Inferior parietal cortex (tissue), 1 donor: ENCODE measurements at regions not wholly inside any gene's neighbourhood (a gene's known extent, or its start where the extent isn't known, plus 50 kb on each side); places are given as distances from the start of the nearest gene placed in this dataset.

Experiments
- DNase-seq: peaks from one replicate; pipeline ENCODE4 v3.0.0-alpha.2; 2016; ENCODE audit errors: extremely low spot score

DNA sequence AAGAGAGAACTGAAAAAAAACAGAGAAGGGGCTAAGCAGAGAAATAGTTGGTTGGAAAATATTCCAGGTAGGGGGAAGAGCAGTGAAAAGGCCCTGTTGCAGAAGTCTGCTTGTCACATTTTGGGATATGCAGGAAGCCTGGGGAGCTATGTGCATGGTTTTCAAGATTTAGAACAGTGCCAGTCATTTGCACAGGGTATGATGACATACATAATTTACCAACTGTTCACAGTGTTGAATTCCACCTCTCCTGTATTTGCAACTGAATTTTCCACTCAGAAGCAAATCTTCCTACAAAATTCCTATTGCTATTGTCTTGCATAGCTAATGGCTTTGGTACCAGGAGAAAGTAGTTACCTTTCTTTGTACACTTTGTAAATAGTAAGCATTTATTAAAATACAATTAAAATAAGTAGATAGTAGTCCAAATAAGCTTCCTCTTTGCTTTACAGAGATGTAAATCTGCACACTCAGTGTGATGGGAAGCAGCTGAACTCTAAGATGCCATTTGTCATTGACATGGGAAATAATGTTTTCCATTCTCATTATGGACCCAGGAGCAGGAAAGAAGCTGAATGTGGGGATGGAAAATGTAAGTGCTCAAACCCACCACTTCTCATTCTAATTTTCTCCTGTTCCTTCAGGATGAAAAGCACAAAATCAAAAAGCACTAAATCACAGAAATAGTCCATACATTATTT lies 177.4 kb downstream of the BTG1 start:
- DNase-seq, result no peak

DNA sequence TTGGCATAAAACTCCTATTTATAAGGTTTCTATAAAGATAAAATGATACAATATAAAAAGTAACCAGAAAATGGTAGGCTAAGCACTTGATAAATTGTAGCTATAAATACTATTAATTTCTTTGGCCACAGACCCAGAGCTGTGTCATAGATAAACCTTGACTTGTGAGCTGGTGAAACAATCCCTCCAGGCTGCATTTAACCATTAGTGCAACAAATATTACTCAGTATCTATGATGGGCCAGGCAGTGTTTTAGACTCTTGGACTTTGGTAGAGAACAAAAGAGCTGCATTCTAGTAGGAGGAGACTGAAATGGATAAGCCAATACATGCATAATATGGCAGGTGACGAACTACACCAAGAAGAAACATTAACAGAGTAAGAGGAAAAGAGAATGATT lies 178.1 kb downstream of the BTG1 start:
- no peak for DNase-seq

GRCh38 chr12:91965781-91966180 lies 179.9 kb downstream of the BTG1 start:
- no peak for DNase-seq

DNA sequence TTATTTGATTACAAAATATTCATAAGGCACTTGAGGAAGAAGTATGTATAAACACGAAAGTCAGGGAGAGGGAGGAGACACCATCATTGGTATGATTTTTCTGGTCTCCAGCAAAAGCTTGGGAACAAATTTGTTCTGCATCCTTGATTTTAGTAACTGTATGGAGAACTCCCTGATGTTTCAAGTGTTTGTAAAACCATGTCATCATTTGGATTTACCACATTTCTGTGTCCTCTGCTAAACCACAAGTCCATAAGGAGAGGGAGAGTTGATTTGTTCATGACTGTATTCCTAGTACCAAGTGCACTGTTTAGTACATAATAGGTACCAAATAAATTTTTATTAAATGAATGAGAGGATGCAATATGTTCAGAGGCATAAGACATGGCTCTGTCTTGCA lies 181.1 kb downstream of the BTG1 start:
- no peak for DNase-seq

DNA sequence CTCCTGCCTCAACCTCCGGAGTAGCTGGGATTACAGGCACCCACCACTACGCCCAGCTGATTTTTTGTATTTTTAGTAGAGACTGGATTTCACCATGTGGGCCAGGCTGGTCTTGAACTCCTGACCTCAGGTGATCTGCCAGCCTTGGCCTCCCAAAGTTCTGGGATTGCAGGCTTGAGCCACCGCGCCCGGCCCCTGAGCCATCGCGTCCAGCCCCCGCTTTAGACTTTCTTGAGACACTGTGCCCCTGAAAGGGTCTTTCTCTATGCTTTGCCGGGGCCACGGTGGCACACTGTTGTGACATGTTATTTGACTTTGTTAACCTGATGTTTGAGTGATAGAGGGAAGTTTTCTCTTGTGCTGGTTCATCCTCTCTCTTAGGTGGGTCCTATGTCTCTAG lies 186.4 kb downstream of the BTG1 start:
- no peak for DNase-seq

- DNase-seq, result no peak
Observed at GRCh38 chr12:91958816-91959215, 186.8 kb downstream of the BTG1 start.

DNA sequence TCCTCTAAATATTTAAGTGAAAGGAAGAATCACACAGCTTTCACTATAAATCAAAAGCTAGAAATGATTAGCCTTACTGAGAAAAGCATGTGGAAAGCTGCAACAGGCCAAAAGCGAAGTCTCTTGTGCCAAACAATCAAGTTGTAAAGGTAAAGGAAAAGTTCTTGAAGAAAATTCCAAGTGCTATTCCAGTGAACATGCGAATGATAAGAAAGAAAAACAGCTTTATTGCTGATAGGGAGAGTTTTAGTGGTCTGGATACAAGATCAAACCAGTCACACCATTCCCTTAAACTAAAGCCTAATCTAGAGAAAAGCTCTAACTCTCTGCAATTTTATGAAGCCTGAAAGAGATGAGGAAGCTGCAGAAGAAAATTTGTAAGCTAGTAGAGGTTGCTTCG lies 190.9 kb downstream of the BTG1 start:
- DNase-seq, result no peak

DNA sequence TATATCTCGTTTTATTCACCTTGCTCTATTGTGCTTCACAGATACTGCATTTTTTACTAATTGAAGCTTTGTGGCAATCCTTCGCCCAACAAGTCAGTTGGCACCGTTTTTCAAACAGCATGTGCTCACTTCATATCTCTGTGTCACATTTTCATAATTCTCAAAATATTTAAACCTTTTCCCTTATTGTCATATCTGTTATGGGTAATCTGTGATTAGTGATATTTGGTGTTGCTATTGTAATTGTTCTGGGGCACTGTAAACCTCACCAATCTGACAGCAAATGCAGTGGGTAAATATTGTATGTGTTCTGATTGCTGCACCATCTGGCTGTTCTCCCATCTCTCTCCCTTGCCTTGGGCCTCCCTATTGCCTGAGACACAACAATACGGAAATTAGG lies 191.3 kb downstream of the BTG1 start:
- no peak for DNase-seq

- DNase-seq, result no peak
Observed at GRCh38 chr12:91952916-91953315, 192.7 kb downstream of the BTG1 start.

DNA sequence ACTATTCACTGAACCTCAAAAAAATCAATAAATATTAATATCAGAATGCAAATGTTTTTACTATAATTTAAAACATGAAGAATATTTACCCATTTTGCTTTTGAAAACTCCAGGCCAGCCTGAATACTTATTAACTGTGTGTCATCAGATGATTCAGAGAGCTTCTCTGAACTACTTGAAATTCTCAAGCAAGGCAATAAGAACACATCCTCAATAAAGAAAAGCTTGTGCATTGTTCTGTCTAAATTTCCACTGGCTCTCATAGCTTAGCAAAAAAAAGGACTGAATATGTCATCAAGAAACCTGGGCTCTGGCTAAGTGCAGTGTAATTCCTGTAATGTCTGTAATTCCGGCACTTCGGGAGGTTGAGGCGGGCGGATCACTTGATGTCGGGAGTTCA lies 194.1 kb downstream of the BTG1 start:
- DNase-seq, result no peak

- no peak for DNase-seq
Observed at GRCh38 chr12:91948504-91948903, 197.1 kb downstream of the BTG1 start.

GRCh38 chr12:91947459-91947858 lies 198.2 kb downstream of the BTG1 start:
- no peak for DNase-seq

DNA sequence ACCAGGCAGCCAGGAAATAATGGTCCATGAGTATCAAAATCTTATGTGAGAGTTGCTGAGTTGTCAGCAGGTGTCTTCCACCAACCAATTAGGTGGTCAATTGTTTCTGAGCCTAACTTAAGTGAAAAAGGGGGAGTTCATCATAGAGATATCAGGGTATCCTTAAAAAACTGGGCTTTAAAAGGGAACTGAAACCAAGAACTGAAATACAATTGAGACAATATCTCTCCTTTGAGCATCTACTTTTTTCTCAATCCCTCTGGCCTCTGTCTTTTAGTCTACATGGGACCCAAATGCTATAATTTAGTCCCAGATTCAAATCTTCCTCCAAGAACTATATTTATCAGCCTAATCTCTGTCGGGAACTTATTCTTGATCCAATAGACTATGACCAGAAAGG lies 201.0 kb downstream of the BTG1 start:
- DNase-seq, result no peak

DNA sequence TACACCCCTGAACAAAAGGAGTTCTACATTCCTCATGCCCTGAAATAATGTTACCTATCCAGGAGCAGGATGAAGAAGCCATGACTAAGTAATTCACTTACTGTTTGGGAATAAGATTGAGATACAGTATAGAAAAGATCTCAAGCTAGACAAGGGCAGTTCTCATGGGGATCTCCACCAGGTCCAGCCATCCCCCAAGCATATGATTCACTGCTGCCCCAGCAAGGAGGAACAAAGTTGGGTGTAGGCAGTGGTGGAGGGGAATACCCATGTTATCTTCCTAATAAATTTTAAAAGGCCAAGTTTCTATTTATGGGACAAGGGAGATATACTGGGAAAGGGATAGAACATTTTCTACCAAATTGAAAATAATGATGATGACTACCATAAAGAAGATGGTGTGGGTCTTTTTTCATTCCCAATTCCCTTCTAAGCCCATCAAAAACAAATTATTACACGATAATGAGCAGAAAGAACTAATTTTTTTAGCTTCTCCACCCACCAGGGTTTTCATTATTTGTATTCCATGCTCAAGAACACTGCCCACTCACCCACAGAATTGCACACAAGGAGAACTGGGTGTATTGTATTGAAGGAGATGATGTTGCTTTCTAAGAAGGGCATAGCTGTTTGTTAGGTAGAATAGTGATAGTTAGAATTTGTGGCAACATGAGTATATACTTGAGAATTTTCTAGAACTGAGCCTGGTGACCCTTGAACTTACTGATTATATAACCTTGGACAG lies 204.6 kb downstream of the BTG1 start:
- no peak for DNase-seq

DNA sequence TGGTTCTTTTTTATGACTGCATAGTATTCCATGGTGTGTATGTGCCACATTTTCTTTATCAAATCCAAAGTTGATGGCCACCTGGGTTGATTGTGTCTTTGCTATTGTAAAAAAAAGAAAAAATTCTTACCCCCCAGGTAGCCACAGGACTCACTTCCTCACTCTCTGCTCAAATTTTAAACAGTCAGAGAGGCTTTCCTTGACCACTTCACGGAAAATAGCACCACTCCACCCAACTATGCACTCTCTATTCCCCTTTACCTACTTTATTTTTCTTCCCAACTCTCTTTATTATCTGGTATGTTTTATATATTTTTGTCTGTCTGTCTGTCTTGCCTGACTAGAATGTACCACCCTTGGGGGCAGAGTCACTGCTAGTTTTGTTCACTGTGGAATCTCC lies 205.3 kb downstream of the BTG1 start:
- DNase-seq, result no peak

GRCh38 chr12:91937706-91938105 lies 207.9 kb downstream of the BTG1 start:
- DNase-seq, result no peak

GRCh38 chr12:91937009-91937408 lies 208.6 kb downstream of the BTG1 start:
- no peak for DNase-seq

- DNase-seq, result no peak
Observed at GRCh38 chr12:91935296-91935695, 210.3 kb downstream of the BTG1 start.

DNA sequence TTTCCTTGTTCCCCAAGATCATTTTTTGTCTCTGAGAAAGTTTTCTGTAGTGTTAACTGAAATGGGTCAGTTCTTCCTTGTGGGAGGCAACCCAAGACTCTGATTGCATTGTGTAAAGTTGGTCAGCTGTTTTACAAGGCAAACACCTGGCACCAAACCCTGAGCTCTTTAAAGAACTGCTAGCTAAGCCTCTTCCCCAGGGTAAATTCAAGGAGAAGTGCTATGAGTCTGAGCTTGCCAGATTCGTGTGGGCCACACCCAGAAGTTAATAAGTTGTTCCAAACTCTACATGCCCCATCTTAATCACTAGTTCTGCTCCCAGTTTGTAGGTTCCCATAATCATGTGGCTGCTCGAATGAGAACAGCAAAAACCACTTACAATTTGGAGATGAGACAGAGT lies 214.5 kb downstream of the BTG1 start:
- no peak for DNase-seq

GRCh38 chr12:91928501-91928900 lies 217.1 kb downstream of the BTG1 start:
- DNase-seq, result no peak

- DNase-seq, result no peak
Observed at GRCh38 chr12:91926848-91927247, 218.8 kb downstream of the BTG1 start.

- DNase-seq, result no peak
Observed at GRCh38 chr12:91924827-91925226, 220.8 kb downstream of the BTG1 start.

DNA sequence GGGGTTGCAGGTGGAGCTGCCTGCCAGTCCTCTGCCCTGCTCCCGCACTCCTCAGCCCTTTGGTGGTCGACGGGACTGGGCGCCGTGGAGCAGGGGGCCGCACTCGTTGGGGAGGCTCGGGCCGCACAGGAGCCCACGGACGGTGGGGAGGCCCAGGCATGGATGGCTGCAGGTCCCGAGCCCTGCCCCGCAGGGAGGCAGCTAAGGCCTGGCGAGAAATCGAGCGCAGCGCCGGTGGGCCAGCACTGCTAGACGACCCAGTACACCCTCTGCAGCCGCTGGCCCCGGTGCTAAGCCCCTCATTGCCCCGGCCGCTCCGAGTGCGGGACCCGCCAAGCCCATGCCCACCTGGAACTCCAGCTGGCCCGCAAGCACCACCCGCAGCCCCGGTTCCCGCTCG lies 221.8 kb downstream of the BTG1 start:
- no peak for DNase-seq

DNA sequence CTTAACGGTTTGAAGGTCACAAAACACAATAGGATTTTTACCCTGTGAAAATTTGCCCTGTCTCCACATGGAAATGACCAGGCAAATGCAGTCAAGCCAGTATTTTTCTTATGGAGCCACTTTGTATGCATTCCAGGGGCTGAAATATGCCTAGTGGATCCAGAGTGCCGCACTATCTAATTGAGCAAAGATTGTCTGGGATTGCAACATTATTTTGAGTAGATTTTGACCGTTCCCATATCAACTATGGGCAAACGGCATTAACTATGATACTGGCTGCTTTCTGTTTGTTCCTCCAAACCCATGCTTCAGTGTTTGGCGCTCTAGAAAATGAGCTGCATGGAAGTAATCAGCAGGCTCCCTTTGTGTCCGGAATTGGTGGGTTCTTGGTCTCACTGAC lies 223.0 kb downstream of the BTG1 start:
- no peak for DNase-seq
